Astrocyte (in vitro differentiated cells and primary cell): ENCODE measurements at regions not wholly inside any gene's neighbourhood (a gene's known extent, or its start where the extent isn't known, plus 50 kb on each side); places are given as distances from the start of the nearest gene placed in this dataset.

Source experiments
- EZH2 ChIP-seq: IDR thresholded peaks from 2 replicates; pipeline ENCODE4 v1.6.1; 2012; ENCODE audit warnings: mild to moderate bottlenecking, low read length, inconsistent platforms; ENCODE audit not compliant: insufficient read depth
- TF ChIP-seq, protein P1 (sequence below): IDR thresholded peaks from 2 replicates; pipeline ENCODE4 v1.5.1; 2011; ENCODE audit warnings: low read depth, mild to moderate bottlenecking, inconsistent platforms, low read length, moderate library complexity; ENCODE audit not compliant: insufficient read depth

DNA sequence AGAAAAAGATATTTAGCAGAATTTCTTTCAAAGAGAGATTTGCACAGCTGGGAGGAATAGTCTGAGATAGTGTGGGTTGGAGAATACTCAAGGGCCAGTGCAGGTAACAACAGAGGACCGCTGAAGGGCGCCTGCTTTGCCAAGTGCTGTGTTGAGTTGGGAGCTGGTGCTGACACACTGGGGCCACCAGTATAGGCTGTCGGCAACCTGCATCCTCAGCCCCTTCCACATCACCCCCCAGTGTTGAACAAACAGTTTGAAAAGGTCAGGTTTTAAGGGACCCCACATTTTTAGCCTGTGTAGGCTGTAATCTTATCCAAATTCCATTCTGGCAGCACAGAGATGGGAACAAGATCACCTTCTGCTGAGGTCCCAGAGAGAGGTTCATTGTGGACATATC is 96.6 kb downstream of the ABHD5 start:
- TF ChIP-seq, protein P1, sequence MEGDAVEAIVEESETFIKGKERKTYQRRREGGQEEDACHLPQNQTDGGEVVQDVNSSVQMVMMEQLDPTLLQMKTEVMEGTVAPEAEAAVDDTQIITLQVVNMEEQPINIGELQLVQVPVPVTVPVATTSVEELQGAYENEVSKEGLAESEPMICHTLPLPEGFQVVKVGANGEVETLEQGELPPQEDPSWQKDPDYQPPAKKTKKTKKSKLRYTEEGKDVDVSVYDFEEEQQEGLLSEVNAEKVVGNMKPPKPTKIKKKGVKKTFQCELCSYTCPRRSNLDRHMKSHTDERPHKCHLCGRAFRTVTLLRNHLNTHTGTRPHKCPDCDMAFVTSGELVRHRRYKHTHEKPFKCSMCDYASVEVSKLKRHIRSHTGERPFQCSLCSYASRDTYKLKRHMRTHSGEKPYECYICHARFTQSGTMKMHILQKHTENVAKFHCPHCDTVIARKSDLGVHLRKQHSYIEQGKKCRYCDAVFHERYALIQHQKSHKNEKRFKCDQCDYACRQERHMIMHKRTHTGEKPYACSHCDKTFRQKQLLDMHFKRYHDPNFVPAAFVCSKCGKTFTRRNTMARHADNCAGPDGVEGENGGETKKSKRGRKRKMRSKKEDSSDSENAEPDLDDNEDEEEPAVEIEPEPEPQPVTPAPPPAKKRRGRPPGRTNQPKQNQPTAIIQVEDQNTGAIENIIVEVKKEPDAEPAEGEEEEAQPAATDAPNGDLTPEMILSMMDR = no peak
- no peak for TF ChIP-seq EZH2
